ENCODE measurements at regions not wholly inside any gene's neighbourhood (a gene's known extent, or its start where the extent isn't known, plus 50 kb on each side); places are given as distances from the start of the nearest gene placed in this dataset.

GRCh38 chr11:32198053-32198452, 107.2 kb downstream of the RCN1 start:
- Histone ChIP-seq H3K79me2 (ENCODE audit: insufficient read depth, low read length) (no peaks in the 10 kb centered on the region), H4K20me1 (ENCODE audit: insufficient read depth, low read length, poor library complexity, severe bottlenecking) (no peaks in the 10 kb centered on the region), H3K9me3 (ENCODE audit: insufficient read depth, low read depth, low read length) (no peaks in the 10 kb centered on the region), H3K4me3 (ENCODE audit: low read length, poor library complexity, severe bottlenecking) (no peak overlapping the region), H2AFZ (ENCODE audit: low read length) (no peak overlapping the region), H3K27me3 (ENCODE audit: insufficient read depth, low read length, poor library complexity, severe bottlenecking) (no peaks in the 10 kb centered on the region), H3K4me2 (ENCODE audit: low read depth, low read length, poor library complexity, severe bottlenecking) (no peak overlapping the region), H3K9me2 (replicated peaks; ENCODE audit: low read depth, low read length) (no peaks in the 10 kb centered on the region), H3K4me1 (ENCODE audit: insufficient read depth, low read length, poor library complexity, severe bottlenecking) (no peaks in the 10 kb centered on the region), H3K36me3 (ENCODE audit: insufficient read depth, low read length) (no peaks in the 10 kb centered on the region), H3K9ac (ENCODE audit: low read depth, low read length, poor library complexity, severe bottlenecking) (no peak overlapping the region), H3F3A (ENCODE audit: low read depth) (no peaks in the 10 kb centered on the region)
- TF ChIP-seq EZH2phosphoT487 (IDR thresholded peaks at IDR 0.05; ENCODE audit: borderline replicate concordance) (no peak), CTCF (conservative IDR thresholded peaks at IDR 0.05; ENCODE audit: low read length) (no peak)

- H4K20me1 ChIP-seq (ENCODE audit: insufficient read depth, low read length, poor library complexity, severe bottlenecking), result no peaks in the 10 kb centered on the region
- H3K27me3 ChIP-seq (ENCODE audit: insufficient read depth, low read length, poor library complexity, severe bottlenecking), result no peaks in the 10 kb centered on the region
- no peak overlapping the region for H3K4me3 ChIP-seq (ENCODE audit: low read length, poor library complexity, severe bottlenecking)
- TF ChIP-seq CTCF (conservative IDR thresholded peaks at IDR 0.05; ENCODE audit: low read length) (no peak), EZH2phosphoT487 (IDR thresholded peaks at IDR 0.05; ENCODE audit: borderline replicate concordance) (no peak)
- no peak overlapping the region for H3K9ac ChIP-seq (ENCODE audit: low read depth, low read length, poor library complexity, severe bottlenecking)
- H3K4me2 ChIP-seq (ENCODE audit: low read depth, low read length, poor library complexity, severe bottlenecking), result no peak overlapping the region
- no peaks in the 10 kb centered on the region for H3K79me2 ChIP-seq (ENCODE audit: insufficient read depth, low read length)
- H3K9me2 ChIP-seq (replicated peaks; ENCODE audit: low read depth, low read length), result no peaks in the 10 kb centered on the region
- no peaks in the 10 kb centered on the region for H3K9me3 ChIP-seq (ENCODE audit: insufficient read depth, low read depth, low read length)
- H3K36me3 ChIP-seq (ENCODE audit: insufficient read depth, low read length), result no peaks in the 10 kb centered on the region
- H2AFZ ChIP-seq (ENCODE audit: low read length), result no peak overlapping the region
- H3F3A ChIP-seq (ENCODE audit: low read depth), result no peaks in the 10 kb centered on the region
- H3K4me1 ChIP-seq (ENCODE audit: insufficient read depth, low read length, poor library complexity, severe bottlenecking), result no peaks in the 10 kb centered on the region
Observed at GRCh38 chr11:32200136-32200847, 109.4 kb downstream of the RCN1 start.

- Histone ChIP-seq H3K79me2 (ENCODE audit: insufficient read depth, low read length) (no peaks in the 10 kb centered on the region), H3K4me1 (ENCODE audit: insufficient read depth, low read length, poor library complexity, severe bottlenecking) (no peaks in the 10 kb centered on the region), H2AFZ (ENCODE audit: low read length) (no peak overlapping the region), H3K9ac (ENCODE audit: low read depth, low read length, poor library complexity, severe bottlenecking) (no peak overlapping the region), H3K4me3 (ENCODE audit: low read length, poor library complexity, severe bottlenecking) (no peak overlapping the region), H3K9me3 (ENCODE audit: insufficient read depth, low read depth, low read length) (no peaks in the 10 kb centered on the region), H3K36me3 (ENCODE audit: insufficient read depth, low read length) (no peaks in the 10 kb centered on the region), H3K9me2 (replicated peaks; ENCODE audit: low read depth, low read length) (no peaks in the 10 kb centered on the region), H3K4me2 (ENCODE audit: low read depth, low read length, poor library complexity, severe bottlenecking) (no peak overlapping the region), H3F3A (ENCODE audit: low read depth) (no peaks in the 10 kb centered on the region), H4K20me1 (ENCODE audit: insufficient read depth, low read length, poor library complexity, severe bottlenecking) (no peaks in the 10 kb centered on the region), H3K27me3 (ENCODE audit: insufficient read depth, low read length, poor library complexity, severe bottlenecking) (no peaks in the 10 kb centered on the region)
- no peak for TF ChIP-seq CTCF (conservative IDR thresholded peaks at IDR 0.05; ENCODE audit: low read length)
- no peak for TF ChIP-seq EZH2phosphoT487 (IDR thresholded peaks at IDR 0.05; ENCODE audit: borderline replicate concordance)
Observed at GRCh38 chr11:32204751-32205150, 113.9 kb downstream of the RCN1 start.
